ENCODE measurements at regions not wholly inside any gene's neighbourhood (a gene's known extent, or its start where the extent isn't known, plus 50 kb on each side); places are given as distances from the start of the nearest gene placed in this dataset.

- TF ChIP-seq EZH2 (IDR thresholded peaks at IDR 0.05; ENCODE audit: borderline replicate concordance, control insufficient read depth, low read depth, low read length) = no peak
- TF ChIP-seq POLR2AphosphoS5 (IDR thresholded peaks at IDR 0.05; ENCODE audit: low read length) = no peak
- no peak for TF ChIP-seq CTCF (IDR thresholded peaks at IDR 0.05 in 2 of 3, conservative IDR thresholded peaks at IDR 0.05 in 1 of 3; ENCODE audit: control insufficient read depth in 2 of 3, extremely low read depth in 1 of 3, insufficient read depth in 1 of 3, low read depth in 3 of 3, low read length in 3 of 3)
- no peak for TF ChIP-seq JUND (IDR thresholded peaks at IDR 0.05; ENCODE audit: low read depth, low read length)
- no peak for TF ChIP-seq RAD21 (IDR thresholded peaks at IDR 0.05; ENCODE audit: insufficient read depth, low read depth, low read length)
- no peak for TF ChIP-seq TCF12 (IDR thresholded peaks at IDR 0.05; ENCODE audit: low read depth, low read length)
- TF ChIP-seq, protein P1, sequence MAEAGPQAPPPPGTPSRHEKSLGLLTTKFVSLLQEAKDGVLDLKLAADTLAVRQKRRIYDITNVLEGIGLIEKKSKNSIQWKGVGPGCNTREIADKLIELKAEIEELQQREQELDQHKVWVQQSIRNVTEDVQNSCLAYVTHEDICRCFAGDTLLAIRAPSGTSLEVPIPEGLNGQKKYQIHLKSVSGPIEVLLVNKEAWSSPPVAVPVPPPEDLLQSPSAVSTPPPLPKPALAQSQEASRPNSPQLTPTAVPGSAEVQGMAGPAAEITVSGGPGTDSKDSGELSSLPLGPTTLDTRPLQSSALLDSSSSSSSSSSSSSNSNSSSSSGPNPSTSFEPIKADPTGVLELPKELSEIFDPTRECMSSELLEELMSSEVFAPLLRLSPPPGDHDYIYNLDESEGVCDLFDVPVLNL (IDR thresholded peaks at IDR 0.05; ENCODE audit: low read depth, low read length) = no peak
- TF ChIP-seq MAX (IDR thresholded peaks at IDR 0.05; ENCODE audit: low read depth, low read length) = no peak
- TF ChIP-seq SPI1 (IDR thresholded peaks at IDR 0.05; ENCODE audit: borderline replicate concordance, insufficient read depth, low read depth, low read length) = no peak
- no peak for TF ChIP-seq RFX5 (IDR thresholded peaks at IDR 0.05; ENCODE audit: low read depth, low read length)
- TF ChIP-seq SREBF2 (IDR thresholded peaks at IDR 0.05; ENCODE audit: low read length) = no peak
- TF ChIP-seq BMI1 (IDR thresholded peaks at IDR 0.05; ENCODE audit: borderline replicate concordance) = no peak
- no peak for TF ChIP-seq EP300 (IDR thresholded peaks at IDR 0.05; ENCODE audit: borderline replicate concordance in 1 of 2, control insufficient read depth in 1 of 2, low read depth in 2 of 2, low read length in 2 of 2)
- TF ChIP-seq SUPT20H (IDR thresholded peaks at IDR 0.05; ENCODE audit: borderline replicate concordance, control insufficient read depth, low read depth, low read length) = no peak
Observed at GRCh38 chr9:118156846-118157245, 452.6 kb downstream of the TLR4 start.

Measured in GM12878 (cell line).